CD4-positive, CD25-positive, alpha-beta regulatory T cell (primary cell): ENCODE measurements at regions not wholly inside any gene's neighbourhood (a gene's known extent, or its start where the extent isn't known, plus 50 kb on each side); places are given as distances from the start of the nearest gene placed in this dataset.
"Not testable (repeated sequence)": the region's sequence is repeated elsewhere in the genome, so short reads cannot be mapped to it uniquely, and the experiment has no call there.

ENCODE experiments used
- ATAC-seq, 2 donors: fragments of 150-1000 bp; cut with Tn5 transposase; one replicate each; pipeline ENCODE4 v1.10.0; 2021; ENCODE audit warnings: low read depth in 2 of 2, moderate number of reproducible peaks in 2 of 2, moderate library complexity in 1 of 2
- DNase-seq, 3 donors: peaks; one replicate each; pipeline versions ENCODE4 v3.0.0 to v3.0.0-alpha.2; 2012 to 2022; ENCODE audit warnings: mixed read lengths in 1 of 3
- H3K27ac ChIP-seq: one replicate; pipeline ENCODE4 v1.7.0; 2013; ENCODE audit warnings: mild to moderate bottlenecking, low read length; ENCODE audit not compliant: insufficient read depth, poor library complexity, severe bottlenecking
- H3K27me3 ChIP-seq: one replicate; pipeline ENCODE4 v1.7.0; 2013; ENCODE audit warnings: low read length; ENCODE audit not compliant: control insufficient read depth, insufficient read depth
- H3K36me3 ChIP-seq: one replicate; pipeline ENCODE4 v1.7.0; 2013; ENCODE audit warnings: mild to moderate bottlenecking, low read length, moderate library complexity; ENCODE audit not compliant: control insufficient read depth, insufficient read depth
- H3K4me1 ChIP-seq: 2 replicates; pipeline ENCODE4 v1.7.0; 2013; ENCODE audit warnings: mild to moderate bottlenecking, low read length; ENCODE audit not compliant: insufficient read depth, control insufficient read depth, poor library complexity, severe bottlenecking
- H3K4me3 ChIP-seq: one replicate; pipeline ENCODE4 v1.7.0; 2013; ENCODE audit warnings: low read depth, mild to moderate bottlenecking, low read length, moderate library complexity
- H3K9me3 ChIP-seq, 2 experiments: 1 replicate in 1 of 2; 2 replicates in 1 of 2; pipeline ENCODE4 v1.7.0; 2013; ENCODE audit warnings: low read length in 2 of 2, mild to moderate bottlenecking in 1 of 2, moderate library complexity in 1 of 2; ENCODE audit not compliant: control insufficient read depth in 2 of 2
- H3K27ac Mint-ChIP-seq, 3 donors: one replicate each; pipeline ENCODE4 v1.8.0; 2020 to 2022; ENCODE audit warnings: mild to moderate bottlenecking in 3 of 3, mixed read lengths in 3 of 3, moderate library complexity in 2 of 3
- H3K27me3 Mint-ChIP-seq: one replicate; pipeline ENCODE4 v1.8.0; 2022; ENCODE audit warnings: mild to moderate bottlenecking, mixed read lengths
- H3K36me3 Mint-ChIP-seq: one replicate; pipeline ENCODE4 v1.8.0; 2020; ENCODE audit warnings: mixed read lengths
- H3K4me1 Mint-ChIP-seq, 4 donors: one replicate each; pipeline ENCODE4 v1.8.0; 2020 to 2022; ENCODE audit warnings: mixed read lengths in 4 of 4, mild to moderate bottlenecking in 1 of 4
- H3K4me3 Mint-ChIP-seq, 4 donors: one replicate each; pipeline ENCODE4 v1.8.0; 2020 to 2022; ENCODE audit warnings: mild to moderate bottlenecking in 4 of 4, mixed read lengths in 4 of 4, moderate library complexity in 3 of 4
- H3K9me3 Mint-ChIP-seq, 7 donors: one replicate each; pipeline ENCODE4 v1.8.0; 2020 to 2022; ENCODE audit warnings: mixed read lengths in 7 of 7, mild to moderate bottlenecking in 3 of 7, moderate library complexity in 2 of 7

GRCh38 chr6:78231002-78231401, 578.2 kb downstream of the MEI4 start:
- Mint-ChIP-seq H3K4me1 (no peaks in the 10 kb centered on the region), H3K36me3 (no peaks in the 10 kb centered on the region), H3K27ac (no peak overlapping the region), H3K27me3 (no peaks in the 10 kb centered on the region), H3K9me3 (peaks cover 0 to 10% (median 6%) of the 10 kb centered on the region in 7 donors), H3K4me3 (no peak overlapping the region)
- no peaks in the 10 kb centered on the region for H3K36me3 ChIP-seq
- peaks cover 0 to 2% of the 10 kb centered on the region in 2 experiments for H3K9me3 ChIP-seq
- no peaks in the 10 kb centered on the region for H3K4me1 ChIP-seq
- DNase-seq (no peak), ATAC-seq (no peak)
- no peak overlapping the region for H3K4me3 ChIP-seq
- no peaks in the 10 kb centered on the region for H3K27me3 ChIP-seq
- no peak overlapping the region for H3K27ac ChIP-seq

DNA sequence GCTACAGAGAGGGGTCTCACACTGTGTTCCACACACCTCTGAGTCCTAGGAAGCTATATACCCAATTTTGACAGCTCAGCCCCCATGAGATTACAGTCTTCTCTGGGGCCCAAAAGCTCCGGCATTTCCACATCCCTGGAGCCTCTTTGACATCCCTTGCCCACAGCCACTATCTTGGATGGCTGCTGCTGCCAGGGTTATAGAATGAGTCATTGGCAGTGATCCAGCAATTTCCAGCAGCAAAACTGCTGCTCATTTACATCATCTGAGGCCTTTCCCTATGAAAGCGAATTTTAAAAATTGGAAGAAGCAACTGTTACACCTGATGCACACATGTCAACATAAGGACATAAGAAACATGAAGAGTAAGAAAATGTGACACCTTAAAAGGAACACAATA, 590.7 kb downstream of the MEI4 start:
- no peak for ATAC-seq
- H3K9me3 Mint-ChIP-seq = peaks cover 3 to 17% (median 5%) of the 10 kb centered on the region in 7 donors
- no peak overlapping the region for H3K27ac Mint-ChIP-seq
- no peak overlapping the region for H3K4me3 Mint-ChIP-seq
- no peak overlapping the region for H3K4me3 ChIP-seq
- H3K27ac ChIP-seq = no peak overlapping the region
- no peaks in the 10 kb centered on the region for H3K27me3 Mint-ChIP-seq
- no peaks in the 10 kb centered on the region for H3K4me1 ChIP-seq
- H3K4me1 Mint-ChIP-seq = no peaks in the 10 kb centered on the region
- no peaks in the 10 kb centered on the region for H3K36me3 Mint-ChIP-seq
- no peaks in the 10 kb centered on the region for H3K27me3 ChIP-seq
- H3K36me3 ChIP-seq = no peaks in the 10 kb centered on the region
- no peak for DNase-seq
- H3K9me3 ChIP-seq = peaks cover 3 to 7% of the 10 kb centered on the region in 2 experiments

DNA sequence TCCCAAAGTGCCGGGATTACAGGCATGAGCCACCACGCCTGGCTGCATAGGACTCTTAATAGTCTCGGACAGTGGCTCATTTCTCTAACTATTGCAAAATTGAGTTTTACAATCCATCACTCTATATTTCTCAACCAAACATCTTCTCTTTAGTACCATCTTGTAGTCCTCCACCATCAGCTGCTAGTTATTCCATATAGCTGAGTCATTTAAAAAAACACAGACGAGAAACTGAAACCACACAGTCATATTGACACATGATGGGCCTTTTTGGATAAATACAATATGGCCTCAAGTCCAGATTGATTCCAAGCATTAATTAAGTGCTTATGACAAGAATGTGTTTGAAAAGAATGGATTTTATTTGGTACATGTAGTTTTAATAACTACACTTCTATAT, 599.1 kb downstream of the MEI4 start:
- H3K27me3 Mint-ChIP-seq = no peaks in the 10 kb centered on the region
- Histone ChIP-seq H3K27me3 (no peaks in the 10 kb centered on the region), H3K4me1 (no peaks in the 10 kb centered on the region), H3K9me3 (no peaks in the 10 kb centered on the region), H3K4me3 (no peak overlapping the region), H3K36me3 (no peaks in the 10 kb centered on the region), H3K27ac (no peak overlapping the region)
- no peaks in the 10 kb centered on the region for H3K4me1 Mint-ChIP-seq
- H3K36me3 Mint-ChIP-seq = no peaks in the 10 kb centered on the region
- peaks cover 2 to 20% (median 4%) of the 10 kb centered on the region in 7 donors for H3K9me3 Mint-ChIP-seq
- no peak overlapping the region for H3K27ac Mint-ChIP-seq
- ATAC-seq (no peak), DNase-seq (no peak)
- no peak overlapping the region for H3K4me3 Mint-ChIP-seq

DNA sequence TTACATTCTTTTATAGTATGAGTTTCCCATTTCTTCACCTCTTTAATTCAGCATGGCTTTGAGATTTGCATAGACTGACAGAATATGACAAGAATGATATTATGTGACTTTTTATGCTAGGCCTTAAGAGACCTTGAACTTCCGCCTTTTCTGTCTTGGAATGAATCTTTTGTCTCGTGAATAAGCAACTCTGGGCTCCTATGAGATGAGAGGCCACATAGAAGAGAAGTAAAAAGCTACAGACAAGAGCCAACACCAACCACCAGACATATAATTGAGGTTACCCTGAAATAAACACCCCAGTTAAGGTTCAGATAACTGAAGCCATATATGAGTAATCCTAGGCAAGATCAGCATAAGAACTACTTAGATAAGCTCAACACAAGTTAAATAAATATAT, 600.8 kb downstream of the MEI4 start:
- no peaks in the 10 kb centered on the region for H3K36me3 Mint-ChIP-seq
- Histone ChIP-seq H3K9me3 (no peaks in the 10 kb centered on the region), H3K36me3 (no peaks in the 10 kb centered on the region), H3K4me3 (no peak overlapping the region), H3K27ac (no peak overlapping the region), H3K27me3 (no peaks in the 10 kb centered on the region), H3K4me1 (no peaks in the 10 kb centered on the region)
- H3K9me3 Mint-ChIP-seq = peaks cover 2 to 27% (median 6%) of the 10 kb centered on the region in 7 donors
- ATAC-seq = no peak
- DNase-seq = no peak
- no peaks in the 10 kb centered on the region for H3K4me1 Mint-ChIP-seq
- H3K4me3 Mint-ChIP-seq = no peak overlapping the region
- no peak overlapping the region for H3K27ac Mint-ChIP-seq
- no peaks in the 10 kb centered on the region for H3K27me3 Mint-ChIP-seq

DNA sequence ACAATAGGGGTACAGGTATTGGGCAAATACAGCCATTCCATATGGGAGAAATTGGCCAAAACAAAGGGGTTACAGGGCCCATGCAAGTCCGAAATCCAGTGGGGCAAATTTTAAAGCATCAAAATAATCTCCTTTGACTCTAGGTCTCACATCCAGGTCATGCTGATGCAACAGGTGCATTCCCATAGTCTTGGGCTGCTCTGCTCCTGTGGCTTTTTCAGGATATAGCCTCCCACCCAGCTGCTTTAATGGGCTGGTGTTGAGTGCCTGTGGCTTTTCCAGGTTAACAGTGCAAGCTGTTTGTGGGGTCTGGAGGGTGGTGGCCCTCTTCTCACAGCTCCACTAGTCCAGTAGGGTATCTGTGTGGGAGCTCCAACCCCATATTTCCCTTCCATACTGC, 607.1 kb downstream of the MEI4 start:
- Histone ChIP-seq H3K27ac (no peak overlapping the region), H3K4me3 (no peak overlapping the region), H3K4me1 (no peaks in the 10 kb centered on the region), H3K36me3 (no peaks in the 10 kb centered on the region), H3K9me3 (peaks cover 0 to under 1% of the 10 kb centered on the region in 2 experiments), H3K27me3 (no peaks in the 10 kb centered on the region)
- Mint-ChIP-seq H3K9me3 (peaks cover 0 to 15% (median 4%) of the 10 kb centered on the region in 7 donors), H3K4me1 (no peaks in the 10 kb centered on the region), H3K4me3 (no peak overlapping the region), H3K27ac (no peak overlapping the region), H3K36me3 (no peaks in the 10 kb centered on the region), H3K27me3 (no peaks in the 10 kb centered on the region)
- DNase-seq = no peak
- ATAC-seq = no peak

DNA sequence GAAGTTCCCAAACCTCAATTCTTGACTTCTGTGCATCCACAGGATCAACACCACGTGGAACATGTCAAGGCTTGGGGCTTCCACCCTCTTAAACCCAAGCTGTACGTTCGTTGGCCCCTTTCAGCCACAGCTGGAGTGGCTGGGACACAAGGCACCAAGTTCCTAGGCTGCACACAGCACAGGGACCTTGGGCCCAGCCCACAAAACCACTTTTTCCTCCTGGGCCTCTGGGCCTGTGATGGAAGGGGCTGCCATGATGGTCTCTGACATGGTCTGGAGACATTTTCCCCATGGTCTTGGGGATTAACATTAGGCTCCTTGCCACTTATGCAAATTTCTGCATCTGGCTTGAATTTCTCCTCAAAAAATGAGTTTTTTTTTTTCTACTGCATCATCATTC, 606.9 kb upstream of the IRAK1BP1 start:
- not testable (repeated sequence) for H3K36me3 ChIP-seq, ATAC-seq, H3K4me1 Mint-ChIP-seq, H3K9me3 ChIP-seq, H3K4me3 Mint-ChIP-seq, H3K36me3 Mint-ChIP-seq, H3K27me3 Mint-ChIP-seq, H3K27ac Mint-ChIP-seq, DNase-seq, H3K4me3 ChIP-seq, H3K27me3 ChIP-seq, H3K4me1 ChIP-seq, H3K27ac ChIP-seq
- H3K9me3 Mint-ChIP-seq = peaks cover 0 to 15% (median 4%) of the 10 kb centered on the region in 7 donors

GRCh38 chr6:78268591-78269452, 598.5 kb upstream of the IRAK1BP1 start:
- H3K4me3 Mint-ChIP-seq = no peak overlapping the region
- no peak for ATAC-seq
- H3K27ac Mint-ChIP-seq = no peak overlapping the region
- H3K4me1 Mint-ChIP-seq = no peaks in the 10 kb centered on the region
- H3K36me3 ChIP-seq = no peaks in the 10 kb centered on the region
- H3K9me3 Mint-ChIP-seq = peaks cover 0 to 7% (median 3%) of the 10 kb centered on the region in 7 donors
- DNase-seq = no peak
- H3K27ac ChIP-seq = no peak overlapping the region
- no peak overlapping the region for H3K4me3 ChIP-seq
- H3K27me3 Mint-ChIP-seq = no peaks in the 10 kb centered on the region
- H3K9me3 ChIP-seq = peaks cover 0 to 4% of the 10 kb centered on the region in 2 experiments
- no peaks in the 10 kb centered on the region for H3K27me3 ChIP-seq
- no peaks in the 10 kb centered on the region for H3K36me3 Mint-ChIP-seq
- no peaks in the 10 kb centered on the region for H3K4me1 ChIP-seq

DNA sequence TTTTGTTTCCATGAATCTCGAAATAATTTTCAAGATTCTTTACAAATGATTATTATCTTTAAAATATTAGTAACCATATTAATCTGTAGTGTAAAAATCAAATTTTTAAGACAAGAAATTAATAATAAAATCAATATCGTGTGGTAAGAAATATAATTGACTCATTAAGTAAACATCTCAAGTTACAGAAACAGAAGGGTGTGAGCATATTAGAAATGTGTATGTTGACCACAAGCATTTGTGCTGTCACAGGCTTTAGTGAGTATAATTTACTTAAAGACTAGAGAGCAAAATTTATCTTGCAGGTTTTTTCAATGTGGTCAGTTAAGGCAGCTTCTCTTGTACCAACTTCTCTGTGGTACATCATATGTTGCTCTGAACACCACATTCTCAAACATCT, 566.5 kb upstream of the IRAK1BP1 start:
- Histone ChIP-seq H3K4me1 (no peaks in the 10 kb centered on the region), H3K36me3 (no peaks in the 10 kb centered on the region), H3K27ac (no peak overlapping the region), H3K27me3 (no peaks in the 10 kb centered on the region), H3K9me3 (no peaks in the 10 kb centered on the region), H3K4me3 (no peak overlapping the region)
- Mint-ChIP-seq H3K9me3 (peaks cover 0 to 7% (median 4%) of the 10 kb centered on the region in 7 donors), H3K36me3 (no peaks in the 10 kb centered on the region), H3K4me1 (no peaks in the 10 kb centered on the region), H3K27ac (no peak overlapping the region), H3K4me3 (no peak overlapping the region), H3K27me3 (no peaks in the 10 kb centered on the region)
- no peak for ATAC-seq
- no peak for DNase-seq
